ENCODE measurements at regions not wholly inside any gene's neighbourhood (a gene's known extent, or its start where the extent isn't known, plus 50 kb on each side); places are given as distances from the start of the nearest gene placed in this dataset.

- TF ChIP-seq, protein P1, sequence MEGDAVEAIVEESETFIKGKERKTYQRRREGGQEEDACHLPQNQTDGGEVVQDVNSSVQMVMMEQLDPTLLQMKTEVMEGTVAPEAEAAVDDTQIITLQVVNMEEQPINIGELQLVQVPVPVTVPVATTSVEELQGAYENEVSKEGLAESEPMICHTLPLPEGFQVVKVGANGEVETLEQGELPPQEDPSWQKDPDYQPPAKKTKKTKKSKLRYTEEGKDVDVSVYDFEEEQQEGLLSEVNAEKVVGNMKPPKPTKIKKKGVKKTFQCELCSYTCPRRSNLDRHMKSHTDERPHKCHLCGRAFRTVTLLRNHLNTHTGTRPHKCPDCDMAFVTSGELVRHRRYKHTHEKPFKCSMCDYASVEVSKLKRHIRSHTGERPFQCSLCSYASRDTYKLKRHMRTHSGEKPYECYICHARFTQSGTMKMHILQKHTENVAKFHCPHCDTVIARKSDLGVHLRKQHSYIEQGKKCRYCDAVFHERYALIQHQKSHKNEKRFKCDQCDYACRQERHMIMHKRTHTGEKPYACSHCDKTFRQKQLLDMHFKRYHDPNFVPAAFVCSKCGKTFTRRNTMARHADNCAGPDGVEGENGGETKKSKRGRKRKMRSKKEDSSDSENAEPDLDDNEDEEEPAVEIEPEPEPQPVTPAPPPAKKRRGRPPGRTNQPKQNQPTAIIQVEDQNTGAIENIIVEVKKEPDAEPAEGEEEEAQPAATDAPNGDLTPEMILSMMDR (IDR thresholded peaks at IDR 0.05; ENCODE audit: low read depth, low read length, poor library complexity, severe bottlenecking) = no peak
- TF ChIP-seq EZH2phosphoT487 (IDR thresholded peaks at IDR 0.05; ENCODE audit: borderline replicate concordance, low read length) = no peak
Observed at GRCh38 chrX:74049126-74049525, 196.6 kb upstream of the XIST start.

Data from DOHH2 (cell line).